Endothelial cell (in vitro differentiated cells): ENCODE measurements at regions not wholly inside any gene's neighbourhood (a gene's known extent, or its start where the extent isn't known, plus 50 kb on each side); places are given as distances from the start of the nearest gene placed in this dataset.

Experiments
- DNase-seq: peaks from one replicate; pipeline ENCODE4 v3.0.0; 2021; ENCODE audit warnings: low spot score
- H3K27ac Mint-ChIP-seq: one replicate; pipeline ENCODE4 v1.8.0; 2021; ENCODE audit warnings: mixed read lengths, inconsistent platforms; ENCODE audit not compliant: unreplicated experiment
- H3K27me3 Mint-ChIP-seq: one replicate; pipeline ENCODE4 v1.8.0; 2021; ENCODE audit warnings: mild to moderate bottlenecking, moderate library complexity, mixed read lengths, inconsistent platforms; ENCODE audit not compliant: unreplicated experiment
- H3K36me3 Mint-ChIP-seq: one replicate; pipeline ENCODE4 v1.8.0; 2021; ENCODE audit warnings: mild to moderate bottlenecking, low read depth, mixed read lengths, inconsistent platforms; ENCODE audit not compliant: unreplicated experiment
- H3K4me1 Mint-ChIP-seq: one replicate; pipeline ENCODE4 v1.8.0; 2021; ENCODE audit warnings: mild to moderate bottlenecking, mixed read lengths, inconsistent platforms; ENCODE audit not compliant: unreplicated experiment
- H3K4me3 Mint-ChIP-seq: one replicate; pipeline ENCODE4 v1.8.0; 2021; ENCODE audit warnings: mild to moderate bottlenecking, mixed read lengths, inconsistent platforms; ENCODE audit not compliant: unreplicated experiment
- H3K9me3 Mint-ChIP-seq: one replicate; pipeline ENCODE4 v1.8.0; 2021; ENCODE audit warnings: mixed read lengths, inconsistent platforms; ENCODE audit not compliant: unreplicated experiment
- TF ChIP-seq, protein P1 (sequence below): fragments of 200-600 bp; sonication (generic); IDR thresholded peaks from one replicate; pipeline ENCODE4 v1.5.0; 2021; ENCODE audit warnings: antibody characterized with exemption; ENCODE audit not compliant: unreplicated experiment

GRCh38 chr1:5342172-5342571, 650.1 kb downstream of the NPHP4 start:
- H3K4me3 Mint-ChIP-seq = no peak overlapping the region
- H3K27ac Mint-ChIP-seq = no peak overlapping the region
- H3K4me1 Mint-ChIP-seq = no peaks in the 10 kb centered on the region
- H3K27me3 Mint-ChIP-seq = peaks cover 13% of the 10 kb centered on the region
- DNase-seq = no peak
- H3K36me3 Mint-ChIP-seq = no peaks in the 10 kb centered on the region
- H3K9me3 Mint-ChIP-seq = no peaks in the 10 kb centered on the region
- TF ChIP-seq, protein P1, sequence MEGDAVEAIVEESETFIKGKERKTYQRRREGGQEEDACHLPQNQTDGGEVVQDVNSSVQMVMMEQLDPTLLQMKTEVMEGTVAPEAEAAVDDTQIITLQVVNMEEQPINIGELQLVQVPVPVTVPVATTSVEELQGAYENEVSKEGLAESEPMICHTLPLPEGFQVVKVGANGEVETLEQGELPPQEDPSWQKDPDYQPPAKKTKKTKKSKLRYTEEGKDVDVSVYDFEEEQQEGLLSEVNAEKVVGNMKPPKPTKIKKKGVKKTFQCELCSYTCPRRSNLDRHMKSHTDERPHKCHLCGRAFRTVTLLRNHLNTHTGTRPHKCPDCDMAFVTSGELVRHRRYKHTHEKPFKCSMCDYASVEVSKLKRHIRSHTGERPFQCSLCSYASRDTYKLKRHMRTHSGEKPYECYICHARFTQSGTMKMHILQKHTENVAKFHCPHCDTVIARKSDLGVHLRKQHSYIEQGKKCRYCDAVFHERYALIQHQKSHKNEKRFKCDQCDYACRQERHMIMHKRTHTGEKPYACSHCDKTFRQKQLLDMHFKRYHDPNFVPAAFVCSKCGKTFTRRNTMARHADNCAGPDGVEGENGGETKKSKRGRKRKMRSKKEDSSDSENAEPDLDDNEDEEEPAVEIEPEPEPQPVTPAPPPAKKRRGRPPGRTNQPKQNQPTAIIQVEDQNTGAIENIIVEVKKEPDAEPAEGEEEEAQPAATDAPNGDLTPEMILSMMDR = no peak

DNA sequence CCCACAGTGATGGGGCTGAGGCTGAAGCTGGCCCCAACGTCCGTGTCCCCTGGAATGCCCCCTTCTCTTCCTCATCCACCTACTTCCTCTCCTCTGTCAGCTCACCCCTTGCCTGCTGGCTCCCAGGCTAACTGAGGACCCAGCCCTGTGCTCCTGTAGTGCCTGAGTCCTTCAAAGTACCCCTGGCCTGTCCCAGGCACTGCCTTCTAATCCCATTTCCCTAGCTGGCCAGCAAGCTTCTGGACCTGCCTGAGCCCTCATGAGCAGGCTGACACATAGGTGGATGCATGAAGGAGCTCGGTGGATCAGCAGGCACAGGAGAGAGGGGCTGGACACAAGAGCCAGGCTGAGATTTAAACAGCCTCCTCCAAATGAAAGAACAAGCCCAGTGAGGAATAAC, 650.8 kb downstream of the NPHP4 start:
- no peak overlapping the region for H3K4me3 Mint-ChIP-seq
- no peaks in the 10 kb centered on the region for H3K9me3 Mint-ChIP-seq
- no peaks in the 10 kb centered on the region for H3K36me3 Mint-ChIP-seq
- H3K27ac Mint-ChIP-seq = no peak overlapping the region
- TF ChIP-seq, protein P1 = no peak
- DNase-seq = no peak
- no peaks in the 10 kb centered on the region for H3K4me1 Mint-ChIP-seq
- peaks cover 11% of the 10 kb centered on the region for H3K27me3 Mint-ChIP-seq

DNA sequence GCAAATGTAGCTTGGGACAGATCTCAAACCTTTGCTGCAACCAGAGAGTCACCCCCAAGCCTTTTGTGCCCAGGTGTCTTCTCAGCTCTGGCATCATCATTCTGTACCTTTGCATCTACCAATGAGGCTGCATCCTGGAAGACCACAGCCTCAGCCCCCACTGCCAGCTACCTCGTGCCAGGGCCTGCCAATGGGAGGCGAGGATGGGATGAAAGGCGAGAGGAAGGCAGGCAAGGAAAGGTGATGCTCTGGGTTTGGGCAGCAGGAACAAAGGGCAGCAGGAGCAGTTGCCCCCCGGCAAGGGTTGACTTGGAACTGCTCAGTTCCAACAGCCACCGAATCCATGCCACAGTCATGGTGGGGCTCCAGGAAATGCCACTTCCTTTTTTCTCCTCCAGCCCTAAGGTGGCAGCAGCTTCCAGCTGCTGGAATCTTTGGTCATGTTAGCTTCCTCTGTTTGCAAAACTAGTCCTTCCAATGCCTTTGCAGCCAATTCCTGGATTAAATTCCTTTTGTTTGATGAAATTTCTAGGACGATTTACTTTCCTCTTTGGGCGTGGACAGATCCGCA, 651.6 kb downstream of the NPHP4 start:
- H3K36me3 Mint-ChIP-seq = no peaks in the 10 kb centered on the region
- H3K4me3 Mint-ChIP-seq = no peak overlapping the region
- H3K9me3 Mint-ChIP-seq = no peaks in the 10 kb centered on the region
- H3K4me1 Mint-ChIP-seq = no peaks in the 10 kb centered on the region
- TF ChIP-seq, protein P1 = no peak
- H3K27me3 Mint-ChIP-seq = peaks cover 11% of the 10 kb centered on the region
- no peak overlapping the region for H3K27ac Mint-ChIP-seq
- DNase-seq = no peak

DNA sequence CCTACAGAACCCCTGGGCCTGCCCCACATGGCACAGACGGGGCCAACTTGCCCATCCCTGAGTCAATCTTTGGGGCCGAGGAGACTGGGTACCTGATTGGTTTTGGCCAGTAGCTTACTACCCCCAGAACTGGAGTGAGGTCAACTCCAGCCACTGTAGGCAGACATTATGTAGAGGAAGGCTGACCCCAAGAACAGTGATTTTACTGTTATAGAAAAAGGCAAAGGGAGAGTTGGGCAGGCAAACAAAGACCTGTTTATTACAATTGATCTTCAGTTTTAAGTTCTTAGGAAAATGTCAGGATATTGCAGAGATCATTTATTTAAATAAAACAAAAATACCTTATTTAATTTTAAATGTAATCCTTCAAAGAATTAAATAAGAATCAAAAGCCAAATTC, 653.8 kb downstream of the NPHP4 start:
- H3K27ac Mint-ChIP-seq = no peak overlapping the region
- H3K4me3 Mint-ChIP-seq = no peak overlapping the region
- H3K9me3 Mint-ChIP-seq = peaks cover 5% of the 10 kb centered on the region

GRCh38 chr1:5333291-5333690, 658.9 kb downstream of the NPHP4 start:
- no peak for DNase-seq
- Mint-ChIP-seq H3K27ac (no peak overlapping the region), H3K4me3 (no peak overlapping the region), H3K4me1 (no peaks in the 10 kb centered on the region), H3K27me3 (peaks cover 4% of the 10 kb centered on the region), H3K36me3 (no peaks in the 10 kb centered on the region), H3K9me3 (peaks cover 6% of the 10 kb centered on the region)
- TF ChIP-seq, protein P1 = no peak

More for the DNA sequence above, 653.8 kb downstream of the NPHP4 start:
- TF ChIP-seq, protein P1 = no peak
- H3K4me1 Mint-ChIP-seq = no peaks in the 10 kb centered on the region
- peaks cover 9% of the 10 kb centered on the region for H3K27me3 Mint-ChIP-seq
- H3K36me3 Mint-ChIP-seq = no peaks in the 10 kb centered on the region
- DNase-seq = no peak
